A549 (cell line): ENCODE measurements at regions not wholly inside any gene's neighbourhood (a gene's known extent, or its start where the extent isn't known, plus 50 kb on each side); places are given as distances from the start of the nearest gene placed in this dataset.

ENCODE experiments used
- POLR2A ChIP-seq: IDR thresholded peaks from 2 replicates; pipeline ENCODE4 v1.6.1; 2012; ENCODE audit warnings: mild to moderate bottlenecking, low read length
- TP53 ChIP-seq: fragments of 250-450 bp; sonication (Bioruptor Pico); IDR thresholded peaks from 2 replicates; pipeline ENCODE4 v1.5.0; 2021; ENCODE audit warnings: mild to moderate bottlenecking, moderate library complexity

- no peak for TF ChIP-seq TP53
- no peak for TF ChIP-seq POLR2A
Observed at GRCh38 chr13:105035092-105035491, 1500.4 kb downstream of the EFNB2 start.
